ENCODE measurements at regions not wholly inside any gene's neighbourhood (a gene's known extent, or its start where the extent isn't known, plus 50 kb on each side); places are given as distances from the start of the nearest gene placed in this dataset.

- no peak for ATAC-seq
- no peak for TF ChIP-seq EZH2phosphoT487 (IDR thresholded peaks at IDR 0.05; ENCODE audit: borderline replicate concordance, low read length)
- Histone ChIP-seq H3K9me3 (ENCODE audit: low read length) (no peaks in the 10 kb centered on the region), H4K20me1 (ENCODE audit: low read length) (no peaks in the 10 kb centered on the region), H3K4me2 (ENCODE audit: low read length) (no peak overlapping the region), H3K4me3 (ENCODE audit: low read length) (no peak overlapping the region), H3K79me2 (ENCODE audit: low read length) (no peaks in the 10 kb centered on the region), H2AFZ (ENCODE audit: low read length) (no peak overlapping the region), H3K9me2 (replicated peaks; ENCODE audit: low read length) (no peaks in the 10 kb centered on the region), H3K27ac (ENCODE audit: low read length) (no peak overlapping the region), H3K9ac (ENCODE audit: low read length) (no peak overlapping the region), H3F3A (ENCODE audit: low read length, unreplicated experiment) (no peaks in the 10 kb centered on the region), H3K4me1 (ENCODE audit: insufficient read depth, low read length) (no peaks in the 10 kb centered on the region), H3K36me3 (ENCODE audit: low read depth, low read length) (no peaks in the 10 kb centered on the region), H3K27me3 (ENCODE audit: low read length) (no peaks in the 10 kb centered on the region)
- ChIA-PET CTCF (no interaction called here), POLR2A (ENCODE audit: unreplicated experiment) (no interaction called here)
- no TSS peak for BruUV-seq (replicated peaks)
- no peak for DNase-seq
- intact Hi-C loops (cut with micrococcal nuclease), result no loop called here
Observed at GRCh38 chr22:48605125-48605524, 1222.5 kb downstream of the BRD1 start.

GRCh38 chr22:48603621-48604320, 1223.9 kb downstream of the BRD1 start:
- ChIA-PET POLR2A (ENCODE audit: unreplicated experiment) (no interaction called here), CTCF (no interaction called here)
- Histone ChIP-seq H3K27ac (ENCODE audit: low read length) (no peak overlapping the region), H4K20me1 (ENCODE audit: low read length) (no peaks in the 10 kb centered on the region), H3K36me3 (ENCODE audit: low read depth, low read length) (no peaks in the 10 kb centered on the region), H3K9ac (ENCODE audit: low read length) (no peak overlapping the region), H2AFZ (ENCODE audit: low read length) (no peak overlapping the region), H3F3A (ENCODE audit: low read length, unreplicated experiment) (no peaks in the 10 kb centered on the region), H3K4me3 (ENCODE audit: low read length) (no peak overlapping the region), H3K79me2 (ENCODE audit: low read length) (no peaks in the 10 kb centered on the region), H3K27me3 (ENCODE audit: low read length) (no peaks in the 10 kb centered on the region), H3K4me2 (ENCODE audit: low read length) (no peak overlapping the region), H3K4me1 (ENCODE audit: insufficient read depth, low read length) (no peaks in the 10 kb centered on the region), H3K9me3 (ENCODE audit: low read length) (no peaks in the 10 kb centered on the region), H3K9me2 (replicated peaks; ENCODE audit: low read length) (no peaks in the 10 kb centered on the region)
- intact Hi-C loops (cut with micrococcal nuclease), result no loop called here
- TF ChIP-seq EZH2 (IDR thresholded peaks at IDR 0.05; ENCODE audit: low read length, unreplicated experiment) (no peak), EZH2phosphoT487 (IDR thresholded peaks at IDR 0.05; ENCODE audit: borderline replicate concordance, low read length) (no peak), CTCF (conservative IDR thresholded peaks at IDR 0.05; ENCODE audit: low read depth, low read length) (no peak)
- DNase-seq, result no peak
- BruUV-seq (replicated peaks), result no TSS peak
- no peak for ATAC-seq

GRCh38 chr22:48602805-48603518, 1224.7 kb downstream of the BRD1 start:
- Histone ChIP-seq H3K27ac (ENCODE audit: low read length) (no peak overlapping the region), H3K79me2 (ENCODE audit: low read length) (no peaks in the 10 kb centered on the region), H3K4me1 (ENCODE audit: insufficient read depth, low read length) (no peaks in the 10 kb centered on the region), H3F3A (ENCODE audit: low read length, unreplicated experiment) (no peaks in the 10 kb centered on the region), H3K27me3 (ENCODE audit: low read length) (no peaks in the 10 kb centered on the region), H3K9me3 (ENCODE audit: low read length) (no peaks in the 10 kb centered on the region), H3K9ac (ENCODE audit: low read length) (no peak overlapping the region), H3K4me2 (ENCODE audit: low read length) (no peak overlapping the region), H3K36me3 (ENCODE audit: low read depth, low read length) (no peaks in the 10 kb centered on the region), H4K20me1 (ENCODE audit: low read length) (no peaks in the 10 kb centered on the region), H3K9me2 (replicated peaks; ENCODE audit: low read length) (no peaks in the 10 kb centered on the region), H3K4me3 (ENCODE audit: low read length) (no peak overlapping the region), H2AFZ (ENCODE audit: low read length) (no peak overlapping the region)
- TF ChIP-seq CTCF (conservative IDR thresholded peaks at IDR 0.05; ENCODE audit: low read depth, low read length) (no peak), EZH2 (IDR thresholded peaks at IDR 0.05; ENCODE audit: low read length, unreplicated experiment) (no peak), EZH2phosphoT487 (IDR thresholded peaks at IDR 0.05; ENCODE audit: borderline replicate concordance, low read length) (no peak)
- DNase-seq (no peak), ATAC-seq (no peak)
- intact Hi-C loops (cut with micrococcal nuclease), result no loop called here
- BruUV-seq (replicated peaks), result no TSS peak
- POLR2A ChIA-PET (ENCODE audit: unreplicated experiment), result no interaction called here
- CTCF ChIA-PET, result no interaction called here

Data from PC-3 (cell line).